Peyer's patch (tissue), 4 donors: ENCODE measurements at regions not wholly inside any gene's neighbourhood (a gene's known extent, or its start where the extent isn't known, plus 50 kb on each side); places are given as distances from the start of the nearest gene placed in this dataset.

Experiments used
- CTCF ChIP-seq, 6 experiments: fragments of 450-650 bp in 4 of 6; fragments of 200-600 bp in 2 of 6; sonication (generic) in 1 of 6; IDR thresholded peaks; one replicate each; pipeline ENCODE4 v1.5.1; 2017 to 2019; ENCODE audit warnings: antibody characterized with exemption in 6 of 6, mild to moderate bottlenecking in 3 of 6, moderate library complexity in 1 of 6
- POLR2A ChIP-seq, 2 donors: fragments of 450-650 bp; IDR thresholded peaks; one replicate each; pipeline ENCODE4 v1.5.1; 2017; ENCODE audit warnings: antibody characterized with exemption in 2 of 2, mild to moderate bottlenecking in 2 of 2, moderate library complexity in 2 of 2

- TF ChIP-seq CTCF (IDR thresholded peaks at IDR 0.05) (no peak), POLR2A (IDR thresholded peaks at IDR 0.05) (no peak)
These were observed 398.4 kb downstream of the METTL4 start for GRCh38 chr18:2172881-2173280.
